ENCODE measurements at regions not wholly inside any gene's neighbourhood (a gene's known extent, or its start where the extent isn't known, plus 50 kb on each side); places are given as distances from the start of the nearest gene placed in this dataset.
"Not testable (repeated sequence)": the region's sequence is repeated elsewhere in the genome, so short reads cannot be mapped to it uniquely, and the experiment has no call there.

GRCh38 chr5:12759377-12759776 lies 855.1 kb upstream of the CTNND2 start:
- DNase-seq (ENCODE audit: low read depth in 2 of 2) = no peak

- DNase-seq (ENCODE audit: low read depth in 2 of 2) = no peak
Observed at GRCh38 chr5:12757035-12757434, 852.8 kb upstream of the CTNND2 start.

GRCh38 chr5:12745537-12745936 lies 841.3 kb upstream of the CTNND2 start:
- DNase-seq (ENCODE audit: low read depth in 2 of 2) = no peak

- no peak for DNase-seq (ENCODE audit: low read depth in 2 of 2)
Observed at GRCh38 chr5:12743582-12743981, 839.3 kb upstream of the CTNND2 start.

- DNase-seq (ENCODE audit: low read depth in 2 of 2) = no peak
Observed at GRCh38 chr5:12730354-12730753, 826.1 kb upstream of the CTNND2 start.

- DNase-seq (ENCODE audit: low read depth in 2 of 2) = no peak
Observed at GRCh38 chr5:12716664-12717063, 812.4 kb upstream of the CTNND2 start.

GRCh38 chr5:12707560-12707959 lies 803.3 kb upstream of the CTNND2 start:
- no peak for DNase-seq (ENCODE audit: low read depth in 2 of 2)

GRCh38 chr5:12704955-12705354 lies 800.7 kb upstream of the CTNND2 start:
- no peak for DNase-seq (ENCODE audit: low read depth in 2 of 2)

GRCh38 chr5:12703254-12703653 lies 799.0 kb upstream of the CTNND2 start:
- DNase-seq (ENCODE audit: low read depth in 2 of 2) = no peak

- DNase-seq (ENCODE audit: low read depth in 2 of 2) = no peak
Observed at GRCh38 chr5:12695651-12696050, 791.4 kb upstream of the CTNND2 start.

GRCh38 chr5:12691330-12691729 lies 787.1 kb upstream of the CTNND2 start:
- DNase-seq (ENCODE audit: low read depth in 2 of 2) = no peak

- no peak for DNase-seq (ENCODE audit: low read depth in 2 of 2)
Observed at GRCh38 chr5:12690361-12690760, 786.1 kb upstream of the CTNND2 start.

GRCh38 chr5:12683249-12683648 lies 779.0 kb upstream of the CTNND2 start:
- no peak for DNase-seq (ENCODE audit: low read depth in 2 of 2)

GRCh38 chr5:12679731-12680130 lies 775.5 kb upstream of the CTNND2 start:
- no peak for DNase-seq (ENCODE audit: low read depth in 2 of 2)

- DNase-seq (ENCODE audit: low read depth in 2 of 2) = no peak
Observed at GRCh38 chr5:12675959-12676358, 771.7 kb upstream of the CTNND2 start.

GRCh38 chr5:12672141-12672540 lies 767.9 kb upstream of the CTNND2 start:
- DNase-seq (ENCODE audit: low read depth in 2 of 2) = no peak

- DNase-seq (ENCODE audit: low read depth in 2 of 2) = no peak
Observed at GRCh38 chr5:12669326-12669725, 765.1 kb upstream of the CTNND2 start.

GRCh38 chr5:12668564-12668963 lies 764.3 kb upstream of the CTNND2 start:
- no peak for DNase-seq (ENCODE audit: low read depth in 2 of 2)

GRCh38 chr5:12667818-12668217 lies 763.6 kb upstream of the CTNND2 start:
- DNase-seq (ENCODE audit: low read depth in 2 of 2) = not testable (repeated sequence)

- DNase-seq (ENCODE audit: low read depth in 2 of 2) = not testable (repeated sequence)
Observed at GRCh38 chr5:12665772-12666171, 761.5 kb upstream of the CTNND2 start.

GRCh38 chr5:12662545-12663314 lies 758.5 kb upstream of the CTNND2 start:
- DNase-seq (ENCODE audit: low read depth in 2 of 2) = no peak

- DNase-seq (ENCODE audit: low read depth in 2 of 2) = no peak
Observed at GRCh38 chr5:12661617-12662370, 757.5 kb upstream of the CTNND2 start.
